NCI-H146 treated with DMSO at 0.1 percent for 48 hours (cell line): ENCODE measurements at regions not wholly inside any gene's neighbourhood (a gene's known extent, or its start where the extent isn't known, plus 50 kb on each side); places are given as distances from the start of the nearest gene placed in this dataset.

Experiments used
- DNase-seq: peaks from one replicate; lab custom pipeline; 2025; ENCODE audit not compliant: unreplicated experiment; lab: John Stamatoyannopoulos, UW

DNA sequence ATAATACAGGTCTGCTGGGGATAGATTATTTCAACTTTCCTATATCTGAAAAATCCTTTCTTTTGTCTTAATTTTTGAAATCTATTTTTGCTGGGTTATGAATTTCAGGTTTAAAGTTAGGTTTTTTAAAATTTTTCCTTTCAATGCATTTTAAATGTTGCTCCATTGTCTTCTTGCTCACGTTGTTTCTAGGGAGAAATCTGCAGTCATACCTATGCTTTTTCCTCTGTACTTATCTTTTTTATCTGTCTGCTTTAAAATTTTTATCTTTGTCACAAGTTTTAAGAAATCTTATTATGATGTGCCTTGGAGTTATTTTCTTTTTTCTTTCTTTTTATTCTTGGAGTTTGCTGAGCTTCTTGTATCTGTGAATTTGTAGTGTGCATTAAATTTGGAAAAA is 412.0 kb upstream of the KIF2A start:
- no peak for DNase-seq

DNA sequence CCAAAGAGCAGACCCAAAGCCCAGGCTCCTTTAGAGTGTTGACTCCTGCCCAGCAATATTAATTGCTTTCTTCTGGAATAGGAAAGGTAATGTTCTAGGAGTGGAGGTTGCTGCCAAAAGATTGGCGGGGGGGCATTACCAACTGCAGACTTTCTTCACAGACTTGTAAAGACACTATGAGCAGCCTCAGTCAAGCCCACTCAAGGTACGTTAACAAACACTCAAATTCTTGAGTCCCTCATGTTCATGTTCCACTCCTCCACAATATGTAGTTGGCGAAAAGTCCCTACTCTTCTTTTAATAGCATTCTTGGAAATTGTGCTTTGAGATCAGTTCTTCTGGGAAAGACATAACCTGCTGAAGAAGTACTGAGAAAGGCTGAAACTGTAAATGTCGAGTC is 409.2 kb upstream of the KIF2A start:
- no peak for DNase-seq

DNA sequence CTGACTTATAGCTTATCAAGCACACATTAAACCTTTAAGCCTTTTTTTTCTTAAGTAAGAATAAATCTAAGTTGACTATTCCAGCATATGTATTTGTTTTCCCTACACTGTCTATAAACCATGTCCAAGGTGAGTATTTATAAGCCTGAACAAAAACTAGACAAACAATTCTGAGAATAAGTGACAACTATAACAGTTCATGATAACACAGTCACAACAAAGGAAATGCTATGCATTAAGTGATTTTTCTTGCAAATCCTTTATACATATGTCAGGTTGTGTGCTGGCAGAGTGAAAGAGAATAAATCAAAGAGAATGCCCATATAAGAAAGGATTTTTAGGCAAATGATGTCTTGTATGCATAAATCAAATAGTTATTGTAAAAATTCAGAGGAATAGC is 408.8 kb upstream of the KIF2A start:
- no peak for DNase-seq

DNA sequence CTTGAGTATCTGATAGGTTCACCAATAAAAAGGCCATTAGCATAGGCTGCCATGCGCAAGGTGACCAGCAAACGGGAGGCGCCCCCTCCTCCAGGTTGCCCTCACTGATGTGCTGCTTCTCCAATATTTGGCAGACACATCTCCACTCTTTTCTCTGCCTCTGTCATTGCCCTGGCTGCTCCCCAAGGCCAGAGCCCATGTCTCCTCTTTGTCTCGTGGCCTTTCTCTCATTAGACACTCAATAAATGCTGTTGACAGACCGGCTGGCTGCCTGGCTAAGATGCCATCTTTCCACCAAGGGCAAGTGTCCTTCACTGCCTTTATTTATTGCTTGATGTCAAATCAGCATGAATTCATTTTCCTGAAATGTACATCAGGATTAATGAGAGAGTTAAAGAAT is 404.0 kb upstream of the KIF2A start:
- DNase-seq: no peak

DNA sequence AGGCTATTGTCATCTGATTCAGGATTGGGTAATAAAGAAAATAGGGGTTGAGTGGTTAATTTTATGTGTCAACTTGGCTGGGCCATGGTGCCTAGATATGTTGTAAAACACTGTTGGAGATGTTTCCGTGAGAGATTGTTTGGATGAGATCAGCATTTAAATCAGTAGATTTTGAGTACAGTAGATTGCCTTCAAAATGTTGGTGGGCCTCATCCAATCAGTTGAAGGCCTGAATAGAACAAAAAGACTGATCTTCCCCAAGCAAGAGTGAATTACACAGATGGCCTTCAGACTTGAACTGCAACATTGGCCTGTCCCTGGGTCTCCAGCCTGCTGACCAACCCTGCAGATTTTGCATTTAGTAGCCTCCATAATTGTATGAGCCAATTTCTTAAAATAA is 401.3 kb upstream of the KIF2A start:
- no peak for DNase-seq

DNA sequence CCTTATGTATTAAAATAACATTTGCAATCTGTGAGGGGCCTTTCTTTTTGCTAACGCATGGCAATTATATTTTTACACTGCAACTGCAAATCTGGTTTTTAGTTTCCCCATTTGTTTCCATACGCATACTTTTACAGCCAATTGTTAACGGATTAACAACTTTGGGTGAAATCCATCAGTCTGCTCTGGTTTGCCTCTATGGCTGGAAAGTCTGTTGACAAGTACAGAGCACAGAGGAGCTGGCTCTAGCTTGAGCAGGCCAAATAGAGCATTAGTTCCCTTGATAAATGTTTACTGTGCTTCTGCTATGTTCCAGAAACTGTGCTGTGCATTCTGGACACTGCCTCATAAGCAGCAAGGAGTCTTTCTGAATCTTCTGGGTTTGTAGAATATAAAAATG is 400.4 kb upstream of the KIF2A start:
- no peak for DNase-seq

DNA sequence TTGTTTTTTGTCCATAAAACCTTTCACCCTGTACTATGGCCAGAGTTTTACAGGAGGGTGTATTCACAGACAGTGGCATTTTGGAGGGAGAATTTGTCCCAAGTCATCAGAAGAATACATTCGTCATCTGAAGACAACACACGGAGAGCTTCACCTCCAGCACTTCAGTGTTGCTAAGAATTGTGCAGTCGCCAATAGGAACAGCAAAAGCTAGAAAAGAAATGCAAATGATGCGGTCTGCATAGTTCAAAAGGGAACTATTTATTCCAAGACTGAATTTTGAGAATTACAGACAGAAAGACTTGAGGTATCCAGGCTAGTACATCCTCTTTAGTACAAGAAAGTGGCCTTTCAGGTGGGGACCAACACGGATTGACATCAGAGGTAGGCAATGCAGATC is 399.2 kb upstream of the KIF2A start:
- DNase-seq: no peak

DNA sequence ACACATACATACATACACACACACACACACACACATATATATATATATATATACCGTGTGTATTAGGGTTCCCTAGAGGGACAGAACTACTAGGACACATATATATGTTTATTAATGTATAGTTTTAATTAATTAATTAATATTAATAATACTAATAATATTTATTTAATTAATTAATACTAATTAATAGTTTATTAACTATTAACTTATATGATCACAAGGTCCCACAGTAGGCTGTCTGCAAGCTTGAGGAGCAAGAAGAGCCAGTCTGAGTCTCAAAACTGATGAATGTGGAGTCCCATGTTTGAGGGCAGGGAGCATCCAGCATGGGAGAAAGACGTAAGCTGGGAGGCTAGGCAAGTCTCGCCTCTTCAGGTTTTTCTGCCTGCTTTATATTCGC is 398.0 kb upstream of the KIF2A start:
- no peak for DNase-seq

DNA sequence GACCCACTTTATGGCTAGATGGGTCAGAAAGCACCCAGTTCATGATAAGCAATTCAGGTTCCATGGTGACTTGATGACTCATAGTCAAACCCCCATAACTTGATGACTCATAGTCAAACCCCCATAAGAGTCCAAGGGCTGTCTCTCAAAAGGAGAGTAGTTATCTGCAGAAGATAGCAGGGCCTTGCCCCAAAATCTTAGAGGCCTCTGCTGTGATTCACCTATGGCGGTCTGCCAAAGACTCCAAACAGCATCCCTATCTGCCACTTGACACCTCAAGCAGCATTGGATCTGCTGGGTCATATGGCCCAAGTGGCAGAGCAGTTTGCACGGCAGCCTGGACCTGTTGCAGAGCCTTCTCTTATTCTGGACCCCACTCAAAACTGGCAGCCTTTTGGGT is 395.2 kb upstream of the KIF2A start:
- no peak for DNase-seq

DNA sequence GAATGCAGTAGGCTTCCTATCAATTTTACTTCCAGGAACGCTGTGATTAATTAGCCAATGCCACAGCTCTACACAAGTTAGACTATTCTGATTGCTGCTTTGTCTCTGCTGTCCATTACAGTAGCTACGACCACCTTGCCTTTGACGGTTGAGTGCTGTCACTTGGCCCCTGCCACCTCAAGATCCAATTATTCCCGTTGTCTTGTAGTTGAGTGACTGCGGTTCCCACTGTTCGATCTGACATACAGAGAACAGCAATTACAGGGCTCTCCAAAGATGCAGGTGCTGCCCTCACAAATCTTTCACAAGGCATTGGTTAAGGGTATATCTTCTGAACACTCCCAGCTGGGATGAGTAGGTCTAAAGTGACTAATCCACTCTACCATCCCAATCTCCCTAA is 393.4 kb upstream of the KIF2A start:
- DNase-seq: no peak

DNA sequence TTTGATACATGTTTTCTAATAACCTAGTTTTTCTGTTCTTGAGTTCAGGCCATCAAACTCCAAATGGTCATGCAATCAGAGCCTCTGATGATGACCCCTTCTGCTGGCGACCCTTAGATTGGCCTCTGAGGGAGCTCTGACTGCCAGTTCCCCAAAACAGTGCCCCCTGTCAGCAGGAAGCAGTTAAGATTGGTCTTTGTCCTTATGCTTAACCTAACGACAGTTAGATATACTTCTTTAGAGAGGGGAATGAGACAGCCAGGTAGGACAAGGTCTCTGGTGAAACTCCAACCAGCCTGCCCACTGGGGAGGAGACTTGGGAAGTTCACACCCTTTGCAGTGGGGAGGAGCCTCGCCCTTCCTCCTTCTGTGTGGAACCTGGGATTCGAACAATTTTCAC is 390.4 kb upstream of the KIF2A start:
- DNase-seq: no peak

DNA sequence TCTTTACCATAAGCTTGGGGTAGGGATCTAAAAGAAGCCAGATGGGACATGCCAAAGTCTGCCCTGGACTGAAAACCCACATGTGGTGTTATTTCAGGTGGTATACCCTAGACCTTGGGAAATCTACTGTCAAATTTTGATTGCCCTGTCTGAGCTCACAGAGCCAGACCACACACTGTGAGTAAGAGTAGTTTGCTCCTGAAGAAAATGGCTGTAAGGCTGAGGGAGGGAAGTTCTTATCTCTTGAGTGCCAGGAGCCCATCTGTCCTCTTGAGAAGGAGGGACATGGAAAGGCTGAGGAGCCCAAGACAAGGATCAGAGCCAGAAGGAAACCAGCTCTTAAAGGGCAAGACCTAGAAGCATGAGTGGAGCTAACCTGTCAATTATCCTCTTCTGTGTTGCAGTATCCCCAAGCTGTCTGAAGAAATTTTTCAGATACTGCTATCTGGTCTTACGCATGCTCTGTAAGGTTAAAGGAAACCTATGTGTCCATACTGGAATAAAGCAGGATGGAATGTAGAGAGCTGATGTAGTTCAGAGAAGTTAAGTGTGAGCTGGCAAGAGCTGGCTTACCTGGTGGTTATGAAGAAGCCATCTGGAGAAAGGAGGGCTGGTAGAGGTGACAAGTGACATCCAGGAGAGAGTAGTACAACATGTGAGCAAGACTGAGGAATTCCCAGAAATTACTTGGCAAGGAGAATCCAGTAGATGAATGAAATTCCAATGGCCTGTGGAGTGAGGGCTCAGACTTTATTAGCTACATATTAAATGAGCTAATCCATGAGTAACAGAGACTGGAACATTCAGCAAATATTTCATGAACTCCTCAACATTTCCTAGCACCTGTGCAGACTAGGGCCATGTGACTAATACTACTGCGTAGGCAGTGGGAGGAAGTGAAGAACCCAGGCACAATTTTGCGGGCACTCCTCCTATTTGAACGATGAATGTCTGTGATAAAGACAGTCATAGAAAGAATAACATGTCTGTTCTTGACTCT is 389.1 kb upstream of the KIF2A start:
- DNase-seq: no peak

DNA sequence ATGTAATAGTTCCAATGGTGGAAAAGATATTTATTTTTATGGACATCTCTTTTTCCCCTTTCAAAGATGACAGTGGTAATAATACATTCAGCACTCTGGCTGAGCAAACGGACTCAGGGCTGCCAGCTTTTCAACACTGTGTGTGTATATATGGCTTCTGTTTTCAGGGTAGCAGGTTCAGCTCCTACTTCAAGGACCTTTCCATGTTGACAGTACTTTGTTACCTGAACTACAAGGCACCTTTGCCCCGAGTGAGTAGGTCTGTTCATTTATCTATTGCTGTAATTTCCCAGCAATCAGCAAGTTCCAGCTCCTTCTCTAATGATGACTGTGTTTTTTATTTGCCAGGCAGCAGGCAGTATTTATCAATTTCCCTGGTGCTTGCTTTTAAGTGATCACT is 387.4 kb upstream of the KIF2A start:
- DNase-seq: no peak

DNA sequence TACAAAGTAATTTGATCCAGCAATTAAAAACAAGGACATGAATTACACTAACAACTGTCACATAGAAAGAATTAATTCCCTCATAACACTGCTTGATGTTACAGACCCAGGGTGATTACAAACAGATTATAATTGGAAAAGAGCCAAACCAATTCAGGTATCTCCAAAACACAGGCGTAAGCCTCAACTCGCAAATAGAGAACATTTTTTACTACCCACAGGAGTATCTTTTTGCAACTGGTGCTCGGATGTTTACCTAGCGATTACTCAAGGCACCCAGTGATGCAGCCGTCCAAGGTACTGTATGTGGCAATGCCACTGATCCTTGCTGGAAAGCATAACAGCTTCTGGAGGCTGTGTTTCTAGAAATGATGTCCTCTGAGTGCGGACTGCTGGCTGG is 386.1 kb upstream of the KIF2A start:
- no peak for DNase-seq

DNA sequence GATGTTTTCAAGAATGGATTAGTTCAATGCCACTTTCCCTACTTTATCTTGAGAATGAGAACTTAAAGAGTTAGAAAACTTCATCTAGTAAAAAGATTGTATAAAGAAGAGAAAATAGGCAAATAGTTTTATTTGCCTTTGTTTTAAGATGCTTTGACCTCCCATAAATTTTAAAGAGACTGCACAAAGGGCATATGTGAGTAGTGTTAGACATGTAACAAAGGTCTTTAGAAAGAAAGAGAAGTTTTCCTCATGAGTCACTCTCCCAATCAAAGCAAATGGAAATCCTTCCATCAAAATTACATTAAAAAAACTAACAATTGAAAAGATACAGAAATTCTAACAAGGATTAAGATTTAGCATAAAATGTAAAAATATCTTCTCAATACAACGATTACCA is 381.8 kb upstream of the KIF2A start:
- no peak for DNase-seq

DNA sequence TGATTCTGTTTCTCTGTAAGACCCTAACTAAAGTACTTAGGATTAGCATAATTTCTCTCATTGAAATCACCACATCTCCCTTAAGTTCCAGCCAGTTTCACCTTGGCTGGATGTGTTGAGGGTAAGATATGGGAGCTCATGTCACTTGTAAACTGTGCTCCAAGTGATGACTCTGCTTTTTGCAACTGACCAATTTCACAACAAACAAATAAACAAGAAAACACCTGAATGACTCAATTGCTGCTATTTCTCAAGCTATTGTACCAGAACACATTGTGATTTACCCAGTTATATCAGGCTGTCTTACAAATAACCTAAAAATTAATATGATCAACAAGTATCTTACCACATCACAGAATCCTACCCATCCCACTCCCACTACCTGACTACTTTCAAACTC is 379.1 kb upstream of the KIF2A start:
- DNase-seq: no peak

DNA sequence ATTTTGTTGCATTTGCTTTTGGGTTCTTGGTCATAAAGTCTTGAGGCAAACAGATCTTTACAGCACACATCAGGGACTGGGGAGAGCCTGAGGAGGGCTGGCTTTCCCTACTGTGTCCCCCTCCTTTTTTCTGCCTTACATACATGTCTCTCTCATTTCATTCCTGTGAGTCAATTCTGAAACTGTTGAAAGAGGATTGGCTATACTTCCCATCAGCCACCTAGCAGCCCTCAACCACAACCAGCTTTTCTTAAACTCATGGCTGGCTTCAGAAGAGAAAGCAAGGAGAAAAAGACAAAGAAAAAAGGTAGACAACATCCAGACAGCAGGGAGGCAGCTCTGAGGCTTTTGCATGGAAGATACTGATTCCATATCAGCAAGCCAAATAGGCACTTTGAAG is 374.8 kb upstream of the KIF2A start:
- DNase-seq: no peak

DNA sequence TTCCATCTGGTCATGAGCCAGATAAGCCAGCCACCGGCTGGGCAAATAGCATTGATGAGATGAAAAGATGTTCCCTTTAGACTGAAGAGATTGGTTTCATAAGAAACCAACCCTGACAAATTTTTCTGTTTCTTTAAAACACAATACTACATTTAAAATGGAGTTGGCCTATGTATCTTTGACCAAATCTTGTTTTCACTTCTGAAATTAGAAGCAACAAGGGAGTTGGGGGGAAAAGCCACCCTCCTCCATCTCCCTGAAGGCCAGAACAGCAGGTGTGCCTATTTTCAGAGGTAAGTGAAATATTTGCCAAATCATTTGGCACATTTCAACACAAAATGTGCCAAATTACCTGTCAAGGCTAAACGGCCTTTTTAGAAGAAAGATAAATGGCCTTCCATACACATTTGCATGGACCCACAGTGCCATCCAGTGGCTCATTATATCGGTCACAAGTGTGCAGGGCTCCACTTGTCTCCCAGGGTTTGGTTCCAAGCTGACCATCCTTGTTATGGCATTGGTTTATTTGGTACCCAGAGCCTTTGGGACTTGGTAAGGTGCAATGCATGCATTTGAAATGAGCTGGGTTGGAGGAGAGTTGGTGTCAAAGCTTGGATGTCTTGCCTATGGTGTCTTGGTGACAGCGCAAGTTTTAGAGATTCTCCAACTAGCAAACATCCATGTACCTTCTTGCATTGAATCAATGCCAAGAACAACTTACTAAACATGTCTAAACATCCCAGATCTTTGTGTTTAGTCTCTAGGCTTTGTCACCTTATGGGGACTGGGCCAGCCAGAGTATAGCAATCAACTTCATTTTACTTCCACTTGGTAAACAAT is 372.0 kb upstream of the KIF2A start:
- peak; percentile 12 for DNase-seq

DNA sequence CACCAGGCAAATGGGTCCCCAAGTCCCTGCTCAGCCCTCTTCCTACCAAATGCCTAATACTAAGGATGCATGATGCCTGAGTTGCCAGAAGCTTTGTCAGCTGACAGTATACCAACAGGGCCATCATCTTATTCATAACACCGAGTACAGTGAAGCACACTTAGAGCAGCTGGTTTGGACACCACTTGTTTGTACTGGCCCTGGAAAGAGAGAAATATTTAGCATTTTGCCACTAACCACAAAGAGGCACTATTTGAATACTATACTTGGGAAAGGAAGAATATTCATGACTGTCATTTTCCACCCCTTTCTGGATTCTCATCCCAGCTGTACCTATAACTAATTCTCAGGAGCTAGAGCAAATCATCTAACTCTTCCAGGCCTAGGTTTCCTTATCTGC is 364.4 kb upstream of the KIF2A start:
- DNase-seq: no peak

DNA sequence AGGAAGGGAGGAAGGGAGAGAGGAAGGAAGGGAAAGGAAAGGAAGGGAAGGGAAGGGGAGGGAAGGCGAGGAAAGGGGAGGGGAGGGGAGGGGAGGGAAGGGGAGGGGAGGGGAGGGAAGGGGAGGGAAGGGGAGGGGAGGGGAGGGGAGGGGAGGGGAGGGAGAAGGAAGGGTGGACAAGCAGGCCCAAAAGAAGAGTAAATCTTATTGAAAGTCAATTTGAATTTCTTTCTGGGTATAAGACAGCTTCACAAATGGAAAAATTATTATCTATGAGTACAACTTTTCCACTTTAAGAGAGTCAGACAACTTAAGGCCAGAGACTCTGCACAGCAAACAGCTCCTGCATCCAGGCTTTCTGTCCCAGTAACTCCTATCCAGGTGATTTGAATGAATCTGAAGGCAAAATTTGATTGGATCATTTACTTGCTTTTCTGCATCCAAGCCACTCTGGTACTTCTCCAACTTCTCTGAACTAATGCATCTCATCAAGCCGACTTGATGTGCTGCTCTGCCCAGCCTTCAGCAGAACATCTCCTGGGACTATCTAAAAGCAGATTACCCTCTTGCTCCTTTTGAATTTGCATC is 363.4 kb upstream of the KIF2A start:
- no peak for DNase-seq

DNA sequence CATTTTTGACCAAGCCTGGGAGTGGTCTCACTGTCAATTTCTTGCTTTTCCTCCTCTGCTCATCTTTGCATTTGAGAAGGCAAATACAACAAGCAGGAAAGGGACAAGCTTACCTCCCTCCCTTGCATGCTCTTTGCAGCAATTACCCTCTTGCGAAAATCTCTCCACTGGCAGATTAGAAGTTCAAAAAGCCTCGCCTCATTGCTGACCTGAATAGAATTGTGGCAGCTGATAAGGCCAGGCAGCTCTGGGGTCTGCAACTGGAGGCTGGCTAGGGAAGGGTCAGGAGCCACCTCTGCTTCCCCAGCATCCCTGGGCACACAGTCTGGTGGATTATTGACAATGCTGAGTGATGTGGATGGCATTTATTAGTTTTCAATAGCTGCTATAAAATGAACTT is 362.3 kb upstream of the KIF2A start:
- DNase-seq: no peak

DNA sequence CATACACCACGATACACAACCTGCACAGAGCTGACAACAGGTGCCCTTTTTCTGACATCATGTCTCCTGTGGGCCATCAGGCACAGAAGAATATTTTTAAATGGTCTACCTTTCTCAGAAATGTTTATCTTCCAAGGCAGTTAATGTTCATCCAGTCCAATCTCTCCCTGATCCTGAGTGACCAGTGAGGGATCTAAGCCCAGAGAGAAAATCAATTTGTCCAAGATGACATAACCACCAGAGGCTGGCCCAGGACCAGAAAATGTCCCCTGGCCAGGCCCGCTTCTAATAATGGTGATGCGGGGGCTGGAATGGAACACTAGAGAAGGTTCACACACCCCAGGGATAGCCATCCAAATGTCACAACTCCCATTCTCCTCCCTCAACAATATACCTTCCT is 357.9 kb upstream of the KIF2A start:
- DNase-seq: no peak
